HG03521 (cell line): ENCODE measurements at regions not wholly inside any gene's neighbourhood (a gene's known extent, or its start where the extent isn't known, plus 50 kb on each side); places are given as distances from the start of the nearest gene placed in this dataset.
"Not testable (repeated sequence)": the region's sequence is repeated elsewhere in the genome, so short reads cannot be mapped to it uniquely, and the experiment has no call there.

ENCODE experiments used
- ATAC-seq: cut with Tn5 transposase; IDR thresholded peaks from one replicate; pipeline ENCODE4 v1.9.1; 2021; ENCODE audit warnings: mild to moderate bottlenecking, moderate library complexity; ENCODE audit not compliant: unreplicated experiment

- ATAC-seq = not testable (repeated sequence)
These were observed 61.2 kb upstream of the MINDY3 start for GRCh38 chr10:15921423-15921945.

- ATAC-seq = no peak
These were observed 71.1 kb upstream of the MINDY3 start for GRCh38 chr10:15931376-15931775.

- ATAC-seq = not testable (repeated sequence)
These were observed 79.2 kb upstream of the MINDY3 start for GRCh38 chr10:15939543-15939942.

GRCh38 chr10:15943426-15943825, 83.1 kb upstream of the MINDY3 start:
- no peak for ATAC-seq

GRCh38 chr10:15954188-15954587, 93.9 kb upstream of the MINDY3 start:
- no peak for ATAC-seq

- no peak for ATAC-seq
These were observed 100.0 kb upstream of the MINDY3 start for GRCh38 chr10:15960277-15960676.

GRCh38 chr10:15972736-15973135, 112.4 kb upstream of the MINDY3 start:
- ATAC-seq = not testable (repeated sequence)

GRCh38 chr10:15985690-15986089, 125.4 kb upstream of the MINDY3 start:
- no peak for ATAC-seq

- ATAC-seq = no peak
These were observed 130.3 kb upstream of the MINDY3 start for GRCh38 chr10:15990535-15991129.

GRCh38 chr10:15997313-15997712, 137.0 kb upstream of the MINDY3 start:
- ATAC-seq = no peak

GRCh38 chr10:16001581-16001980, 141.3 kb upstream of the MINDY3 start:
- ATAC-seq = no peak

GRCh38 chr10:16009785-16010184, 149.5 kb upstream of the MINDY3 start:
- ATAC-seq = no peak

GRCh38 chr10:16011548-16011947, 151.2 kb upstream of the MINDY3 start:
- no peak for ATAC-seq

- ATAC-seq = no peak
These were observed 154.2 kb upstream of the MINDY3 start for GRCh38 chr10:16014469-16014868.

- no peak for ATAC-seq
These were observed 156.4 kb upstream of the MINDY3 start for GRCh38 chr10:16016688-16017087.

- ATAC-seq = no peak
These were observed 160.5 kb upstream of the MINDY3 start for GRCh38 chr10:16020836-16021235.

- ATAC-seq = not testable (repeated sequence)
These were observed 166.5 kb upstream of the MINDY3 start for GRCh38 chr10:16026832-16027231.

GRCh38 chr10:16030562-16030961, 170.3 kb upstream of the MINDY3 start:
- ATAC-seq = no peak

- no peak for ATAC-seq
These were observed 188.7 kb upstream of the MINDY3 start for GRCh38 chr10:16049050-16049449.

- no peak for ATAC-seq
These were observed 189.5 kb upstream of the MINDY3 start for GRCh38 chr10:16049782-16050181.

GRCh38 chr10:16063350-16063749, 203.0 kb upstream of the MINDY3 start:
- ATAC-seq = no peak

GRCh38 chr10:16083551-16083950, 223.2 kb upstream of the MINDY3 start:
- ATAC-seq = not testable (repeated sequence)

GRCh38 chr10:16105082-16105481, 244.8 kb upstream of the MINDY3 start:
- ATAC-seq = no peak
